Activated naive CD4-positive, alpha-beta T cell (primary cell): ENCODE measurements at regions not wholly inside any gene's neighbourhood (a gene's known extent, or its start where the extent isn't known, plus 50 kb on each side); places are given as distances from the start of the nearest gene placed in this dataset.

Source experiments
- DNase-seq, 4 experiments: peaks; one replicate each; lab custom pipeline; 2025; lab: John Stamatoyannopoulos, UW

GRCh38 chr6:44012078-44012493, 115.2 kb downstream of the MRPL14 start:
- no peak for DNase-seq

- no peak for DNase-seq
Observed at GRCh38 chr6:44011350-44011920, 115.8 kb downstream of the MRPL14 start.

GRCh38 chr6:44010411-44011349, 116.6 kb downstream of the MRPL14 start:
- DNase-seq, result no peak

- DNase-seq, result no peak
Observed at GRCh38 chr6:44009425-44010321, 117.6 kb downstream of the MRPL14 start.

- DNase-seq, result no peak
Observed at GRCh38 chr6:44008821-44009370, 118.4 kb downstream of the MRPL14 start.

GRCh38 chr6:44007818-44008621, 119.2 kb downstream of the MRPL14 start:
- DNase-seq, result no peak

GRCh38 chr6:44006872-44007303, 120.4 kb downstream of the MRPL14 start:
- no peak for DNase-seq

- DNase-seq, result no peak
Observed at GRCh38 chr6:44006123-44006871, 121.0 kb downstream of the MRPL14 start.

- DNase-seq, result no peak
Observed at GRCh38 chr6:44005507-44005903, 121.7 kb downstream of the MRPL14 start.

GRCh38 chr6:44004625-44005506, 122.4 kb downstream of the MRPL14 start:
- no peak for DNase-seq

GRCh38 chr6:44004136-44004535, 123.1 kb downstream of the MRPL14 start:
- DNase-seq, result no peak

- no peak for DNase-seq
Observed at GRCh38 chr6:44003345-44004061, 123.7 kb downstream of the MRPL14 start.

- peak in 3 of 4 experiments; percentile 21 to 40 (median 21) for DNase-seq
Observed at GRCh38 chr6:44002593-44003344, 124.5 kb downstream of the MRPL14 start.

- no peak for DNase-seq
Observed at GRCh38 chr6:44002067-44002592, 125.1 kb downstream of the MRPL14 start.

- DNase-seq, result no peak
Observed at GRCh38 chr6:44001318-44002066, 125.8 kb downstream of the MRPL14 start.

- DNase-seq, result no peak
Observed at GRCh38 chr6:44000164-44000842, 126.9 kb downstream of the MRPL14 start.
